GM21367 (cell line): ENCODE measurements at regions not wholly inside any gene's neighbourhood (a gene's known extent, or its start where the extent isn't known, plus 50 kb on each side); places are given as distances from the start of the nearest gene placed in this dataset.
"Not testable (repeated sequence)": the region's sequence is repeated elsewhere in the genome, so short reads cannot be mapped to it uniquely, and the experiment has no call there.

Source experiments
- ATAC-seq: cut with Tn5 transposase; IDR thresholded peaks from one replicate; pipeline ENCODE4 v1.9.1; 2021; ENCODE audit not compliant: unreplicated experiment

GRCh38 chr6:71360556-71361335 lies 72.1 kb downstream of the OGFRL1 start:
- not testable (repeated sequence) for ATAC-seq

- ATAC-seq, result no peak
Measured at GRCh38 chr6:71364889-71365542, 76.4 kb downstream of the OGFRL1 start.

GRCh38 chr6:71367756-71368155 lies 79.1 kb downstream of the OGFRL1 start:
- no peak for ATAC-seq

GRCh38 chr6:71368284-71368683 lies 79.7 kb downstream of the OGFRL1 start:
- ATAC-seq, result no peak

- no peak for ATAC-seq
Measured at GRCh38 chr6:71371559-71371958, 82.9 kb downstream of the OGFRL1 start.

- ATAC-seq, result no peak
Measured at GRCh38 chr6:71373943-71374342, 85.3 kb downstream of the OGFRL1 start.

- no peak for ATAC-seq
Measured at GRCh38 chr6:71375676-71376075, 87.1 kb downstream of the OGFRL1 start.

- no peak for ATAC-seq
Measured at GRCh38 chr6:71376830-71377229, 88.2 kb downstream of the OGFRL1 start.

GRCh38 chr6:71383476-71383875 lies 94.9 kb downstream of the OGFRL1 start:
- ATAC-seq, result no peak

- no peak for ATAC-seq
Measured at GRCh38 chr6:71383901-71384489, 95.4 kb downstream of the OGFRL1 start.

GRCh38 chr6:71385111-71385822 lies 96.7 kb downstream of the OGFRL1 start:
- no peak for ATAC-seq

- no peak for ATAC-seq
Measured at GRCh38 chr6:71386215-71386614, 97.6 kb downstream of the OGFRL1 start.

GRCh38 chr6:71387179-71387578 lies 98.6 kb downstream of the OGFRL1 start:
- no peak for ATAC-seq

GRCh38 chr6:71388068-71388744 lies 99.6 kb downstream of the OGFRL1 start:
- no peak for ATAC-seq

GRCh38 chr6:71388856-71389527 lies 100.4 kb downstream of the OGFRL1 start:
- no peak for ATAC-seq

GRCh38 chr6:71391126-71391525 lies 102.5 kb downstream of the OGFRL1 start:
- no peak for ATAC-seq

GRCh38 chr6:71392276-71392675 lies 103.7 kb downstream of the OGFRL1 start:
- no peak for ATAC-seq

- no peak for ATAC-seq
Measured at GRCh38 chr6:71393471-71393870, 104.9 kb downstream of the OGFRL1 start.

GRCh38 chr6:71393981-71394432 lies 105.4 kb downstream of the OGFRL1 start:
- ATAC-seq, result no peak

- no peak for ATAC-seq
Measured at GRCh38 chr6:71394926-71395325, 106.3 kb downstream of the OGFRL1 start.
